ENCODE measurements at regions not wholly inside any gene's neighbourhood (a gene's known extent, or its start where the extent isn't known, plus 50 kb on each side); places are given as distances from the start of the nearest gene placed in this dataset.

DNA sequence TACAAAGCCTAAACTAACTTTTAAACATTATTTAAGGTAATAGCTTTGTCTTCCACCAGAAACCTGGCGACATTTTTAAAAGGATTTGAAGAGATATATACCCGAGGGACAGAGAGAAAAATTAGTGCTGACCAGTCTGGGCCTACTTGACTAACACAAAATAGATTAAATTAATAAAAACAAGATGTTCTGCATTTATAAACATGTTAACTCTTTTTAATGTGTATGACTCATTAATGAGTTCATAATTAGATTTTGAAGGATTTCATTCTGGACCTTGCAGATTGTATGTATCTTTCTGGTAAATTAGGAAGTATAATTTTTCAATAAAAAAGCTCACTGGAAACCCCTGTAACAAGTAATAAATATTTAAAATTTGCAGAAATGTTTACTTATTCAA, 459.1 kb upstream of the CDH9 start:
- no peaks in the 10 kb centered on the region for H3K9me3 ChIP-seq (ENCODE audit: control insufficient read depth in 2 of 3, insufficient read depth in 1 of 3, low read length in 3 of 3)
- no peaks in the 10 kb centered on the region for H3K36me3 ChIP-seq (ENCODE audit: control insufficient read depth in 2 of 3, insufficient read depth in 3 of 3, low read length in 3 of 3)
- no peak for DNase-seq
- H3K27me3 ChIP-seq (ENCODE audit: control insufficient read depth, insufficient read depth, low read length) = no peaks in the 10 kb centered on the region
- H3K4me3 ChIP-seq (ENCODE audit: low read length in 3 of 3) = no peak overlapping the region
- no peak for TF ChIP-seq CTCF (IDR thresholded peaks at IDR 0.05; ENCODE audit: borderline replicate concordance, extremely low read depth, insufficient read depth)
- H3K27ac ChIP-seq (ENCODE audit: low read depth in 2 of 2, low read length in 2 of 2) = no peak overlapping the region
- FAIRE-seq = no peak
- H3K4me1 ChIP-seq (ENCODE audit: control insufficient read depth in 2 of 3, insufficient read depth in 2 of 3, low read depth in 1 of 3, low read length in 3 of 3) = no peaks in the 10 kb centered on the region
- H3K9ac ChIP-seq (ENCODE audit: low read length in 3 of 3) = no peak overlapping the region
- intact Hi-C loops (cut with DNase I) = no loop called here

GRCh38 chr5:27494887-27495286, 456.5 kb upstream of the CDH9 start:
- H3K27me3 ChIP-seq (ENCODE audit: control insufficient read depth, insufficient read depth, low read length) = no peaks in the 10 kb centered on the region
- no peak for TF ChIP-seq CTCF (IDR thresholded peaks at IDR 0.05; ENCODE audit: borderline replicate concordance, extremely low read depth, insufficient read depth)
- no peak overlapping the region for H3K9ac ChIP-seq (ENCODE audit: low read length in 3 of 3)
- intact Hi-C loops (cut with DNase I) = no loop called here
- no peak for FAIRE-seq
- no peak overlapping the region for H3K27ac ChIP-seq (ENCODE audit: low read depth in 2 of 2, low read length in 2 of 2)
- no peaks in the 10 kb centered on the region for H3K36me3 ChIP-seq (ENCODE audit: control insufficient read depth in 2 of 3, insufficient read depth in 3 of 3, low read length in 3 of 3)
- H3K4me1 ChIP-seq (ENCODE audit: control insufficient read depth in 2 of 3, insufficient read depth in 2 of 3, low read depth in 1 of 3, low read length in 3 of 3) = no peaks in the 10 kb centered on the region
- no peak overlapping the region for H3K4me3 ChIP-seq (ENCODE audit: low read length in 3 of 3)
- no peak for DNase-seq
- no peaks in the 10 kb centered on the region for H3K9me3 ChIP-seq (ENCODE audit: control insufficient read depth in 2 of 3, insufficient read depth in 1 of 3, low read length in 3 of 3)

DNA sequence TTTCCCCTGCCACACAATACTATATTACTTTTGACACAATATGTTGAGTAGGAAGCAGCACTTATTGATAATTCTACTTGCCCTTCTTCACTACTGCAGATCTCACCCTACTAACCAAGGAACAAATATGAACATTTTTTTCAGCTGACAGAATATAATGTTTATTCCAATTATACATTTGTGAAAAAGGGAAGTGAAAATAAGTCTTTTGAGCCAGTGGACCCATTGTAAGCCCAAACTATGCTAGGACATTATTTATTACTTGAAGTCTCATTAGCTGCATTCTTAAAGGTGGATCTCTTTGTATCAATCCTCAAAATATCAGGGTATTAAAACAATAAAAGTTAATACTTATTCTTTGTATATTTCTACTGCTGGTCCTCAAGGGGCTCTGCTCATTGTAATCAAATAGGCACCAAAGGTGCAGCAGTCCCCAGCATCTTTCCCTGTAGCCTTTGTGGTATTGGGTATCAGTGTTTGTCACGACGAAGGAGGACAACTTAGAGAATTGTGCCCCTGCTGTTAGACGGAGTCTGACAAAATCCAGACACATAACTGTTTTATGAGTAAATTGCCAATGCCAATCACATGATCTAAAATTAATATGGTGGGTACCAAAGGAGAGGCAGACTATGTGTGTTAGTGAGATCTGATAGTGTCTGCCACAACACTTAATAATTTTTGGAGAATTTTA, 453.5 kb upstream of the CDH9 start:
- H3K4me1 ChIP-seq (ENCODE audit: control insufficient read depth in 2 of 3, insufficient read depth in 2 of 3, low read depth in 1 of 3, low read length in 3 of 3) = no peaks in the 10 kb centered on the region
- DNase-seq (no peak), FAIRE-seq (no peak)
- H3K27me3 ChIP-seq (ENCODE audit: control insufficient read depth, insufficient read depth, low read length) = no peaks in the 10 kb centered on the region
- H3K9me3 ChIP-seq (ENCODE audit: control insufficient read depth in 2 of 3, insufficient read depth in 1 of 3, low read length in 3 of 3) = no peaks in the 10 kb centered on the region
- H3K9ac ChIP-seq (ENCODE audit: low read length in 3 of 3) = no peak overlapping the region
- intact Hi-C loops (cut with DNase I) = no loop called here
- no peak for TF ChIP-seq CTCF (IDR thresholded peaks at IDR 0.05; ENCODE audit: borderline replicate concordance, extremely low read depth, insufficient read depth)
- H3K4me3 ChIP-seq (ENCODE audit: low read length in 3 of 3) = no peak overlapping the region
- H3K36me3 ChIP-seq (ENCODE audit: control insufficient read depth in 2 of 3, insufficient read depth in 3 of 3, low read length in 3 of 3) = no peaks in the 10 kb centered on the region
- no peak overlapping the region for H3K27ac ChIP-seq (ENCODE audit: low read depth in 2 of 2, low read length in 2 of 2)

DNA sequence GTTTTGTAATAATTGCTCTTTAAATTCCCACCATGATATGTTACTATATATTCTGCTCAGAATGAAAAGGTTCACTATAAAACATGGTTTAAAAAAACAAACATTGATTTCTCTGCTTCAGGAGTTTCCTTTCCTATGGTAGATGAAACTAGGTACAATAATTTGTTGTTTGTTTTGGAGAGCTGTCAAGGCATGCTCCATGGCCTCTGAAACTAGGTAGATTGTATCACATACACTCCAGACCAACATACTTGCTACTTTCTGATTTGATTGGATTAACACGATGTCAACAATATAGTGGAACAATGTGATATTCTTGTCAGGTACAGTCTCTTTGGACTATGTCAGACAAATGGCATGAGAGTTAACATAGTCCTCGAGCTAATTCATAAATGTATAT, 452.7 kb upstream of the CDH9 start:
- intact Hi-C loops (cut with DNase I) = no loop called here
- TF ChIP-seq CTCF (IDR thresholded peaks at IDR 0.05; ENCODE audit: borderline replicate concordance, extremely low read depth, insufficient read depth) = no peak
- no peak for FAIRE-seq

More for the DNA sequence above, 452.7 kb upstream of the CDH9 start:
- no peak overlapping the region for H3K9ac ChIP-seq (ENCODE audit: low read length in 3 of 3)
- H3K4me1 ChIP-seq (ENCODE audit: control insufficient read depth in 2 of 3, insufficient read depth in 2 of 3, low read depth in 1 of 3, low read length in 3 of 3) = no peaks in the 10 kb centered on the region
- H3K27me3 ChIP-seq (ENCODE audit: control insufficient read depth, insufficient read depth, low read length) = no peaks in the 10 kb centered on the region
- no peak for DNase-seq
- H3K9me3 ChIP-seq (ENCODE audit: control insufficient read depth in 2 of 3, insufficient read depth in 1 of 3, low read length in 3 of 3) = no peaks in the 10 kb centered on the region
- no peak overlapping the region for H3K27ac ChIP-seq (ENCODE audit: low read depth in 2 of 2, low read length in 2 of 2)
- no peak overlapping the region for H3K4me3 ChIP-seq (ENCODE audit: low read length in 3 of 3)
- no peaks in the 10 kb centered on the region for H3K36me3 ChIP-seq (ENCODE audit: control insufficient read depth in 2 of 3, insufficient read depth in 3 of 3, low read length in 3 of 3)
